T-helper 2 cell treated with Interferon-gamma antibody and Interleukin-4, amounts not matched to agents 100 ng/mL and 5 ng/mL, for 36 hours (primary cell): ENCODE measurements at regions not wholly inside any gene's neighbourhood (a gene's known extent, or its start where the extent isn't known, plus 50 kb on each side); places are given as distances from the start of the nearest gene placed in this dataset.
"Not testable (repeated sequence)": the region's sequence is repeated elsewhere in the genome, so short reads cannot be mapped to it uniquely, and the experiment has no call there.

Experiments used
- intact Hi-C: fragments of 100-400 bp; cut with micrococcal nuclease; formaldehyde crosslinking; loops from one replicate; pipeline ENCODE4 v1.15.1; 2023

- intact Hi-C loops = not testable (repeated sequence)
These were observed 159.4 kb downstream of the SKIDA1 start for GRCh38 chr10:21366108-21366507.

- intact Hi-C loops = no loop called here
These were observed 161.0 kb downstream of the SKIDA1 start for GRCh38 chr10:21364196-21365114.

- intact Hi-C loops = no loop called here
These were observed 161.8 kb downstream of the SKIDA1 start for GRCh38 chr10:21363731-21364104.

GRCh38 chr10:21363092-21363730 lies 162.3 kb downstream of the SKIDA1 start:
- intact Hi-C loops = no loop called here

- intact Hi-C loops = no loop called here
These were observed 166.3 kb downstream of the SKIDA1 start for GRCh38 chr10:21359202-21359601.

- intact Hi-C loops = no loop called here
These were observed 169.9 kb downstream of the SKIDA1 start for GRCh38 chr10:21355591-21356011.

- intact Hi-C loops = no loop called here
These were observed 172.6 kb downstream of the SKIDA1 start for GRCh38 chr10:21352886-21353285.

GRCh38 chr10:21351594-21351993 lies 173.9 kb downstream of the SKIDA1 start:
- intact Hi-C loops = not testable (repeated sequence)

GRCh38 chr10:21349912-21350286 lies 175.6 kb downstream of the SKIDA1 start:
- intact Hi-C loops = no loop called here

GRCh38 chr10:21347785-21348170 lies 177.7 kb downstream of the SKIDA1 start:
- intact Hi-C loops = no loop called here

- intact Hi-C loops = no loop called here
These were observed 178.3 kb downstream of the SKIDA1 start for GRCh38 chr10:21347043-21347784.

- intact Hi-C loops = no loop called here
These were observed 182.4 kb downstream of the SKIDA1 start for GRCh38 chr10:21343087-21343486.

- intact Hi-C loops = not testable (repeated sequence)
These were observed 183.0 kb downstream of the SKIDA1 start for GRCh38 chr10:21342499-21342898.

GRCh38 chr10:21340331-21340730 lies 185.2 kb downstream of the SKIDA1 start:
- intact Hi-C loops = no loop called here

- intact Hi-C loops = no loop called here
These were observed 188.2 kb downstream of the SKIDA1 start for GRCh38 chr10:21337171-21337792.

- intact Hi-C loops = no loop called here
These were observed 188.9 kb downstream of the SKIDA1 start for GRCh38 chr10:21336476-21337170.

- intact Hi-C loops = no loop called here
These were observed 190.4 kb downstream of the SKIDA1 start for GRCh38 chr10:21334891-21335696.

- intact Hi-C loops = no loop called here
These were observed 194.9 kb downstream of the SKIDA1 start for GRCh38 chr10:21330628-21331020.

GRCh38 chr10:21329995-21330627 lies 195.4 kb downstream of the SKIDA1 start:
- intact Hi-C loops = no loop called here
